Neural crest cell (in vitro differentiated cells): ENCODE measurements at regions not wholly inside any gene's neighbourhood (a gene's known extent, or its start where the extent isn't known, plus 50 kb on each side); places are given as distances from the start of the nearest gene placed in this dataset.

ENCODE experiments used
- DNase-seq: peaks from one replicate; pipeline ENCODE4 v3.0.0; 2021; ENCODE audit warnings: low read depth, mixed read lengths, low spot score
- H3K27ac Mint-ChIP-seq: one replicate; pipeline ENCODE4 v1.8.0; 2021; ENCODE audit warnings: mild to moderate bottlenecking, mixed read lengths; ENCODE audit not compliant: unreplicated experiment
- H3K27me3 Mint-ChIP-seq: 2 replicates; pipeline ENCODE4 v1.8.0; 2021; ENCODE audit warnings: low read depth, mild to moderate bottlenecking, mixed read lengths
- H3K36me3 Mint-ChIP-seq: 2 replicates; pipeline ENCODE4 v1.8.0; 2021; ENCODE audit warnings: low read depth, mild to moderate bottlenecking, mixed read lengths
- H3K4me1 Mint-ChIP-seq: 2 replicates; pipeline ENCODE4 v1.8.0; 2021; ENCODE audit warnings: mixed read lengths
- H3K4me3 Mint-ChIP-seq: one replicate; pipeline ENCODE4 v1.8.0; 2021; ENCODE audit warnings: mild to moderate bottlenecking, mixed read lengths
- H3K9me3 Mint-ChIP-seq: 2 replicates; pipeline ENCODE4 v1.8.0; 2021; ENCODE audit warnings: mixed read lengths
- CTCF ChIP-seq: fragments of 200-600 bp; sonication (generic); conservative IDR thresholded peaks from 2 replicates; pipeline ENCODE4 v1.5.0; 2021; ENCODE audit warnings: antibody characterized with exemption, mild to moderate bottlenecking

- no peak for DNase-seq
- Mint-ChIP-seq H3K27ac (no peak overlapping the region), H3K36me3 (no peaks in the 10 kb centered on the region), H3K4me3 (no peak overlapping the region), H3K4me1 (peaks cover 10% of the 10 kb centered on the region), H3K9me3 (no peaks in the 10 kb centered on the region), H3K27me3 (no peaks in the 10 kb centered on the region)
- no peak for TF ChIP-seq CTCF
These were observed 403.9 kb upstream of the RPS6KA3 start for GRCh38 chrX:20670611-20671010.

- H3K27me3 Mint-ChIP-seq = no peaks in the 10 kb centered on the region
- no peaks in the 10 kb centered on the region for H3K36me3 Mint-ChIP-seq
- H3K4me1 Mint-ChIP-seq = peaks cover 31% of the 10 kb centered on the region
- no peaks in the 10 kb centered on the region for H3K9me3 Mint-ChIP-seq
- TF ChIP-seq CTCF = no peak
- H3K27ac Mint-ChIP-seq = no peak overlapping the region
- H3K4me3 Mint-ChIP-seq = no peak overlapping the region
- no peak for DNase-seq
These were observed 401.8 kb upstream of the RPS6KA3 start for GRCh38 chrX:20668550-20668949.

GRCh38 chrX:20666331-20666730, 399.6 kb upstream of the RPS6KA3 start:
- Mint-ChIP-seq H3K4me3 (no peak overlapping the region), H3K4me1 (peaks cover 36% of the 10 kb centered on the region), H3K9me3 (no peaks in the 10 kb centered on the region), H3K36me3 (no peaks in the 10 kb centered on the region), H3K27me3 (no peaks in the 10 kb centered on the region), H3K27ac (no peak overlapping the region)
- no peak for TF ChIP-seq CTCF
- no peak for DNase-seq

GRCh38 chrX:20665481-20665880, 398.8 kb upstream of the RPS6KA3 start:
- H3K36me3 Mint-ChIP-seq = no peaks in the 10 kb centered on the region
- DNase-seq = no peak

GRCh38 chrX:20664774-20665173, 398.1 kb upstream of the RPS6KA3 start:
- Mint-ChIP-seq H3K36me3 (no peaks in the 10 kb centered on the region), H3K4me3 (no peak overlapping the region), H3K27me3 (no peaks in the 10 kb centered on the region), H3K4me1 (peaks cover 36% of the 10 kb centered on the region), H3K9me3 (no peaks in the 10 kb centered on the region), H3K27ac (no peak overlapping the region)
- no peak for DNase-seq
- no peak for TF ChIP-seq CTCF

More at GRCh38 chrX:20665481-20665880, 398.8 kb upstream of the RPS6KA3 start:
- H3K27me3 Mint-ChIP-seq = no peaks in the 10 kb centered on the region
- H3K4me3 Mint-ChIP-seq = no peak overlapping the region
- H3K9me3 Mint-ChIP-seq = no peaks in the 10 kb centered on the region
- peaks cover 36% of the 10 kb centered on the region for H3K4me1 Mint-ChIP-seq
- H3K27ac Mint-ChIP-seq = no peak overlapping the region
- TF ChIP-seq CTCF = no peak

- H3K4me3 Mint-ChIP-seq = no peak overlapping the region
- TF ChIP-seq CTCF = no peak
- H3K36me3 Mint-ChIP-seq = no peaks in the 10 kb centered on the region
- H3K27me3 Mint-ChIP-seq = no peaks in the 10 kb centered on the region
- no peak for DNase-seq
- no peak overlapping the region for H3K27ac Mint-ChIP-seq
- no peaks in the 10 kb centered on the region for H3K9me3 Mint-ChIP-seq
- H3K4me1 Mint-ChIP-seq = peaks cover 36% of the 10 kb centered on the region
These were observed 397.4 kb upstream of the RPS6KA3 start for GRCh38 chrX:20664131-20664530.
